Tibial nerve (tissue), 3 donors: ENCODE measurements at regions not wholly inside any gene's neighbourhood (a gene's known extent, or its start where the extent isn't known, plus 50 kb on each side); places are given as distances from the start of the nearest gene placed in this dataset.

Experiments
- CTCF ChIP-seq, 5 experiments: fragments of 200-600 bp in 3 of 5; fragments of 450-650 bp in 2 of 5; sonication (generic) in 3 of 5; IDR thresholded peaks; one replicate each; pipeline ENCODE4 v1.5.1; 2016 to 2019; ENCODE audit warnings: antibody characterized with exemption in 5 of 5, mild to moderate bottlenecking in 3 of 5, moderate library complexity in 2 of 5
- POLR2A ChIP-seq, 2 donors: fragments of 450-650 bp; IDR thresholded peaks; one replicate each; pipeline ENCODE4 v1.6.1; 2017; ENCODE audit warnings: antibody characterized with exemption in 2 of 2, mild to moderate bottlenecking in 2 of 2, moderate library complexity in 2 of 2

- TF ChIP-seq POLR2A (IDR thresholded peaks at IDR 0.05), result no peak
- no peak for TF ChIP-seq CTCF (IDR thresholded peaks at IDR 0.05)
These were observed 873.1 kb upstream of the CTNND2 start for GRCh38 chr5:12777342-12777741.
